NCI-H524 treated with DMSO at 0.1 percent for 48 hours (cell line): ENCODE measurements at regions not wholly inside any gene's neighbourhood (a gene's known extent, or its start where the extent isn't known, plus 50 kb on each side); places are given as distances from the start of the nearest gene placed in this dataset.
"Not testable (repeated sequence)": the region's sequence is repeated elsewhere in the genome, so short reads cannot be mapped to it uniquely, and the experiment has no call there.

Source experiments
- DNase-seq: peaks from one replicate; lab custom pipeline; 2025; lab: John Stamatoyannopoulos, UW

DNA sequence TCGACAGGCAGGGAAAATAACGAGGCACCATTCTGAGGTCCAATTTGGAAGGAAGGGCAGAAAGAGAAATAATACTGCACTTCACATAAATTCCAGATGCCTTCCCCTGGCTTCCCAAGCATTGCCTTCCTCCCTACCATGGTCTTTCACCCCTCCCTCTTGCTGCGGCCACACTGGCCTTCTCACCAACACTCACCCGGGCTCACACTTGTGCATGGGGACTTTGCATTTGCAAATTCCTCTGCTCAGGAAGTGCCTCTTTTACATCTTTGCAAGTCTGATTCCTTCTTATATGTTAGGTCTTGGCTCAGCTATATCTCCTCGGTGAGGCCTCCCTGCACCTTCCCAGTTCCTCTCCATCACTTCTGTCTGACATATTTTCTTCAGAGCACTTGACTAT, 199.4 kb downstream of the CHIC2 start:
- DNase-seq = no peak

GRCh38 chr4:53863736-53864365, 200.6 kb downstream of the CHIC2 start:
- DNase-seq = no peak

GRCh38 chr4:53863158-53863557, 201.2 kb downstream of the CHIC2 start:
- no peak for DNase-seq

DNA sequence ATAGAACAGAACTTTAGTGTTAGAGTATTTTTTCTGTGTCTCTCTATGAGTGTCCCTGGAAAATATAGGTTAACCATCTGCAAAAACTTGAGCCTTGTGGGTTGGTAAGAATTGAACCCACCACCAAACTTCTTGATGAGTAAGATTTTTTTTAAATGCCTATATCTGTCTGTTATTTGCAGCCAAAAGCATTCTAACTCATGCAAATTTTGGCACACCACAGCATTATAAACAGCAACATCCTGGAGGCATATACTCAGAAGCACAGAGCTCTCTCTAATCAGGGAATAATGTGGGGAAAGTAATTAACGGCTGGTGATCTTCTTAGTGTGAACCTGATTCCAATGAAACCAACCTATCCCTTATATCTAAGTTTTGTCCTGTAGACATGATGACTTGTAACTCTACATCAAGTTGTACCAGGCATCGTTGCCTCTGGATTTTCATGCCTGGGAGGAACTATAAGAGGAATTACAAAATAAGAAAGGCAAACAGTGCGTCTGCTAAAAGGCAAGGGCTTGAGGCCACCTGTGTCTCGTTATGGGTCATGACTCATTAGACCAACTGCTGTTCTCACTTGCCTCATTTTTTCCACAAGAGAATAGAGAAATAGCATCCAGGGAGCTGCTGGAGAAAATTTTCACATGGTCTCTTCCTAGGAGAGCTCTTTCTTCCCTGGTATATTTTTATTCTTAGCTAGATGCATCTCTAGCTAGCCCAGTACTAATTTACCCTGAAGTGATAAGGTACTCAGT, 202.4 kb downstream of the CHIC2 start:
- DNase-seq = no peak

GRCh38 chr4:53859305-53859704, 205.1 kb downstream of the CHIC2 start:
- no peak for DNase-seq

- no peak for DNase-seq
Measured at GRCh38 chr4:53858744-53859143, 205.7 kb downstream of the CHIC2 start.

DNA sequence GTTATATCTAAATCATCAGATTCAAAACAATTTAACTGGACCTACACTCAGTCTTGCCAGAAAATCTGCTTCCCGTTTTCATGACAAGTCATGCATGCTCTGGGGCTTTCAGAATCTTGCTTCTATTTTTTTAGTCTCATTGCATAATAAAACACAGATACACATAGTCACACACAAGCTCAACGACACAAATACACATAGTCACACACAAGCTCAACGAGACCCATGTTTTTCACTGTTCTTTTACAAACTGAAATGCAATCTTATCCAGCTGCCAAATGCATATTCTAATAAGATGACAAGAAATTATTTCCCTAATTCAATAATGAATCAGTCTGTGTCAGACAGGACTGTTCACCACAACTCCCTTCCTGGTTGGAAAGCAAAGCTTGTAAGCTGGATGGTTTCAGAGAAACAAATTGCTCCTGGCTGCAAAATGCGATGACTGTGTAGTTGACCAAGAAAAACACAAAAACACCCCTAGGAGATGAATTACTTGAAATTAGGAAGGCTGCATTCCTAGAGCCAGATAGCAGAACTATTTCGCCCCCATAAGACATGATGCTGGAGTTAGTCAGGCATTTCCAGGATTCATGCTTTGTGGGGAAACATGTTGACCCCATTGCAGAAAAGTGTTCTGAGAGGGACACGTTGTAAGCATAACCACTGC, 208.7 kb downstream of the CHIC2 start:
- no peak for DNase-seq

GRCh38 chr4:53854991-53855568, 209.3 kb downstream of the CHIC2 start:
- DNase-seq = no peak

DNA sequence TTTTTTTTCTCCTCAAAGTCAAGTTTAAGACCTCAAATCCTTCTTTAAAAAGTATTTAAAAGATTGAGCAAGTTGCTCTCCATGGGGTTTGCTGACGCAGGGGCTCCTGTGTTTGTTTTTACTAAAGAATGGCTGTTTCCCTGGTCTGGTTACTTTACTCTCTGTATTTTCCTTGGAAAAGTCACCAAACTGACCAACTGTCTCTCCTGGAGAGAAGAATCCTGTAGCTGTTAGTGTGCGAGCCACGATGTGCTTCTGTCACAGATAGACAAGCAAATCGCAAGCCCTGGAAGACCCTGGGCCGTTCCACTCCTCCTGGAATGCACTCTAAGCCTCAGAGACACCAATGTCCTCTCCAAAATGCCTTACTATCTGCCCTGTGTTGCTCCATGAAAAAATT, 212.1 kb downstream of the CHIC2 start:
- DNase-seq = no peak

- no peak for DNase-seq
Measured at GRCh38 chr4:53847965-53848364, 216.4 kb downstream of the CHIC2 start.

DNA sequence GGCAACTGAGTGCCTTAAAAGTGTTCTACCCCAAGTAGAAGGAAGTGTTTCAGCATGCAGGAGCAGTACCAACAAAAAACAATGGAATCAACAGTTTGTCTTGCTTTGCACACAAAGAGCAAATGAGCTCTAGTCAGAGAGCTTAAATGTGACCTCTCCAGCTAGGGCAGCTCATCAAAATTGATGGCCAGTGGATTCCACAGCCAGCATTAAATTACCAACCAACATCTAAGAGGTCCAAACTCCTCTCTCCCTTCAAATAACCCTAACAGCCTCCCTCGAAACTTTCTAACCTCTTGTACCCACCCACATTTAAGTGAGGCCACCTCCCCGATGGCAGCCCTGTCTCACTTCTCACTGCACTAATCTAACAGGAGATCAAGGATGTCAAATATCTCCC, 219.9 kb downstream of the CHIC2 start:
- no peak for DNase-seq

- no peak for DNase-seq
Measured at GRCh38 chr4:53844133-53844532, 220.3 kb downstream of the CHIC2 start.

- no peak for DNase-seq
Measured at GRCh38 chr4:53841711-53842110, 222.7 kb downstream of the CHIC2 start.

- DNase-seq = no peak
Measured at GRCh38 chr4:53840643-53841042, 223.8 kb downstream of the CHIC2 start.

GRCh38 chr4:53833302-53834003, 231.0 kb downstream of the CHIC2 start:
- DNase-seq = not testable (repeated sequence)

- no peak for DNase-seq
Measured at GRCh38 chr4:53832549-53832948, 231.9 kb downstream of the CHIC2 start.

DNA sequence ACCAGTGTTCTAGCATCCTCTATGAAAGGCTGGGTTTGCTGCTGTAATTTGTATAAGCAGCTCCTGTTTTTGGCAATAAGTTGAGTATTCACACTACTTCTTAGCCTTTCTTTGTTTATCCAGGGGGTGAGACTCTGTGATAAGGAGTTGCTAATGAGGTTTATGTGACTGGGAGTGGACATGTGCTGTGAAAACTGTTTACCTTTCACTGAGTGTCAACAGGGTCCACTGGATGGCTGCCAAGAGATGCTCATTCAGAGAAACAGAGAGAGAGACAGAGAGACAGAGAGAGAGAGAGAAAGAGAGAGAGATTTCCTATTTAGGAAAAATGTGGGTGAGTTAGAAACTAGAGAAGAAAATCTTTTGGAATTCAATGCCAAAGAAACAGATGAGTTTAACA, 233.9 kb downstream of the CHIC2 start:
- no peak for DNase-seq

DNA sequence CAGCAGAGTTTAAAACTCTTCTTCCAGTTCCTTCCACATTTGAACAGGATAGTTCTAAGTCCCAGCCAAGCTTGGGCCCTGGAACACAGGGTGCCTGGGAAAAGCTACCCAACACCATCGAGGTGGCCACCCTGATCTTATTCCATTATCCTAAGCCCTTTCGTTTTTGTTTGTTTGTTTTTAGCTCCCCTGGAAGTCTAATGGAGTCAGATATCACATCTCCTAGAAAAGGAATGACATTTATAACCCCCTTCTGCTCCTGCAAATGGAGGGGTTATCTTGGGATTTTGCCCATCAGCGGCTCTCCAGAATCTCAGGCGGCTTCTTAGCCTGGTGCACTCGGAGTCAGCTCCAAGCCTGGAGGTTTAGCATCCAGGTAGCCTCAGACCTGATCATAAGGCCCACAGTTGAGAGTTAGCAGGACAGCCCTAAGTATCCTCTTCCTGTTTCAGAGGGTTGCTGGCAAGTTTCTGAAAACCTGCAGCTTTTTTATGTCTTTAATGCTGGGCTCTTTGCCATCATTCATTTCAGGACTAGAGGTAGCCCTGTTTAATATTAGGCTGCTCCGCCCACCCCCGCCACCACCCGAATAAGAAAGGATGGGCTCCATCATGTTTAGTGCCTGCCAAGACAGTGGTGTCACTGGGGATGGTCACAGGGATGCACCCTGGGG, 230.0 kb upstream of the LNX1 start:
- no peak for DNase-seq

DNA sequence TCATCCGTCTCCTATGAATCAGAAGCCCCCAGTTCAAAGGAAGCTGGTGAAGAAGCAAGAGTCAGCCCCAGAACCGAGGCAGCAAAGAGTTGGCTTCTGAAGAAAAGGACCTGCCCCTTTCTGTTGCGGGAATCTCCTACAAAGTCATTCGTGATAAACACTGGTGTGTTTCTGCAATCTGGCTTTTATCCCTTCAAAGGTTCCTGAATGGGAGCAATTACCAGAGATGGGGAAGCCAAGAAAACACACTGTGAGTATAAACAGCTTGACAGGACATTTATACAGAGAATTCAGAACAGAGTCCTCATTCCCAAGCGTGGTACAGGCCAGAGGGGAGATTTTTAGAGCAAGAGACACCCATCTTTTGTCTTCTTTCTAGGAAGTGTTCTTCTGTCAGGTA, 226.8 kb upstream of the LNX1 start:
- DNase-seq = no peak

- no peak for DNase-seq
Measured at GRCh38 chr4:53816561-53816960, 225.3 kb upstream of the LNX1 start.

DNA sequence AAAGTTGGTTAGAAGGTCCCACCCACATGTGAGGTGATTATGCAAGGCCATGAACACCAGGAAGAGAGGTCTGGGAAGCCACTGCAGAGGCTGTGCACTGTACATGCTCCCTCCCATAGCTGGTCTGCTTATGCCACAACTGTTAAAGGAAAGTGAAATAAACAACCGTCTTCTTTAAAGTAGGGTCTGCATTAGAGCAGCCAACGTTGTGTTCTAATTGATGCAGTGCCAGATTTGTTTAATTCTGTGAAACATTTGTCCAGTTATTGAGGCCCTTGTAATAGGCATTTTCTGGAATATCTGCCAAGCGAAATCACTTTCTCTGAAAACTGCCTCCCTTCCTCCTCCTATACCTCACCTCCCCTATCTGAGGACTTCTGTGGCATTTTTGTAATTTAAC, 224.0 kb upstream of the LNX1 start:
- no peak for DNase-seq

GRCh38 chr4:53813998-53814397, 222.7 kb upstream of the LNX1 start:
- no peak for DNase-seq
